GM19193 (cell line): ENCODE measurements at regions not wholly inside any gene's neighbourhood (a gene's known extent, or its start where the extent isn't known, plus 50 kb on each side); places are given as distances from the start of the nearest gene placed in this dataset.

Experiments
- POLR2A ChIP-seq: IDR thresholded peaks from 4 replicates; pipeline ENCODE4 v1.6.1; 2011; ENCODE audit not compliant: insufficient read depth, insufficient read length; ENCODE audit errors: extremely low read depth

DNA sequence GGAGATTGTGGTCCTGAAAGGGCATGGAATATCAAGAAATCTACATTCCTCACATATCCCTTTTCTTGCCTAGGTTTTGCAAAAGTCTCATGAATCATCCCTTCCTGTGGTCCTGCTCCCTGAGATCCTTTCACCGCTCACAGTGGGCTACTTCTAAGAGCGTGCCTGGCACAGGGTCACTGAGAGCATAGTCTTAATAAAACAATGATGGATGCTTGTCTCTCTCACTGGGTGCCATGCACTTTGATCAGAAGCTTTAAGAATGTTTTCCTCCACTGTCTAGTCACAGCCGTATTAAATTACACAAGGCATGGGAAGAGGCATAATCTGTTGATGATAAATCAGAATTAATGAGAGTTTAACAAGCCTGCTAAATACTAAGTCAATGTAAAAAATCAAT is 269.7 kb upstream of the ATP10A start:
- TF ChIP-seq POLR2A = no peak

DNA sequence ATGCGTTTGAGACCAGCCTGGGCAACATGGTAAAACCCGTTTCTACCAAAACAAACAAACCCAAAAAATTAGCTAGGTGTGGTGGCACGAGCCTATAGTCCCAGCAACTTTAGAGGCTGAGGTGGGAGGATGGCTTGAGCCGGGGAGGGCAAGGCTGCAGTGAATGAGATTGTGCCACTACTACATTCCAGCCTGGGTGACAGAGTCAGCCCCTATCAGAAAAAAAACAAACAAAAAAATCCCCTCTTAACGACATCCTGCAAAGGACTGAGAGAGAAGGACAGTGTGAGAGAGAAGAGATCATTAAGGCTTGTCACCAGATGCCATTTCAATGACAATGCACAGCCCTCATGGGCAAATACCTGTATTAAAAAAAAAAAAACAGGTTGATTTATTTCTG is 266.7 kb upstream of the ATP10A start:
- no peak for TF ChIP-seq POLR2A

- TF ChIP-seq POLR2A = no peak
Measured at GRCh38 chr15:26128611-26129140, 265.5 kb upstream of the ATP10A start.

DNA sequence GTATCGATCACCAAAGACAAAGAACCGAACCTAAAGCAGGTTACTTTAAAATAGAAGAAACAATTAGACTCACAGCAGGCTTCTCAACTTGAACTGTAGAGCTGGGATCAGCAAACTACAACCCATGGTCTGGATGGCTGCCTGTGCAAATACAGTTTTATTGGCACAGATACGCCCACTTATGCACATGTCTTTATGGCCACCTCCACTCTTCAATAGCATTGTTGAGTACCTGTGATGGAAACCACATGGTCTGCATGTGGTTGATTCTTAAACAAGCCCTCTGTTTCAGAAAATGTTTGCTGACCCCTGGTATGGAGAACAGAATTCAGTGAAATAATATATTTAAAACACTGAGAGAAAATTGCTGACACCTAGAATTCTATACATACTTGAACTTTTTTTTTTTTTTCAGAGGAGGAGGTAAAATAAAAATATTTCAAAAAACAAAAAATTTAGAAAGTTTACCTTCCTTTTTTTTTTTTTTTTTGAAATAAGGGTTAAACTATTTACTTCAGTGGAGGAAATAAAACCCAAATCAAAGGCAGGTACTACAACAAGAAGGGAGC is 263.8 kb upstream of the ATP10A start:
- TF ChIP-seq POLR2A = no peak

- no peak for TF ChIP-seq POLR2A
Measured at GRCh38 chr15:26126070-26126469, 262.9 kb upstream of the ATP10A start.

DNA sequence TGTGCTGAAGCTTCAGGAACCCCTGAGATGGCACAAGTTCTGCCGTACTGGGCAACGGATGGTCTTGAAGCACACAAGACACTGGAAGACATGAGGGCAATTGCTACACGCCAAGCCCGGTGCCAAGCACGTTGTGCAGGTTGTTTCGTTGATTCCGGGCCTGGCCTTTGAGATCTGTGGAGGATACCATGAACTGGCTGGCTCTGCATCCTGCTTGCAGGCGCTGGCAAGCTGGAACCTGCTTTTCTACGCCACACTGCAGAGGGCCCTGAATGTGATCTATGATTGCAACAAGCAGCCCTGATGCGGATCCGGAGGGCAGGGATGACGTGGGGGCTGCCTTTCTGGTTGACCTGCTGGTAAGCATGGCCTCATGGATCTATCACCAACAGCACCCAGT is 262.5 kb upstream of the ATP10A start:
- TF ChIP-seq POLR2A = no peak

DNA sequence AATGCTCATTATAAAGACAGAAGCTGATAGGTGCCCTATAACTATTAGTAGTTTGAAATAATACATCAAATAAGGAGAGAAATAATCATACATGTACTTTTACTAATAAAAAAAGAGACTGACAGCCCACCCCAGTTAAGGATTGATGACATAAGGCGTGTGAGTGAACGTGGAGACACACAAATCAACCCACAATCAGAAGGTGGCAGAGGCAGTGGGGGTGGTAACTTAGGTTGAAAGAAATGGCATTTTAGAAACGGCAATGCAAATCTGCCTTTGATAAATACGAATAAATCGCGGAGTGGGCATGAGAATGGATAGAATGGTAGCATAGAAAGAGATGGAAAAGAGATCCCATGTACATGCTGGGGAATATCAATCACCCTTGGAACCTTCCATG is 256.2 kb upstream of the ATP10A start:
- TF ChIP-seq POLR2A = no peak

DNA sequence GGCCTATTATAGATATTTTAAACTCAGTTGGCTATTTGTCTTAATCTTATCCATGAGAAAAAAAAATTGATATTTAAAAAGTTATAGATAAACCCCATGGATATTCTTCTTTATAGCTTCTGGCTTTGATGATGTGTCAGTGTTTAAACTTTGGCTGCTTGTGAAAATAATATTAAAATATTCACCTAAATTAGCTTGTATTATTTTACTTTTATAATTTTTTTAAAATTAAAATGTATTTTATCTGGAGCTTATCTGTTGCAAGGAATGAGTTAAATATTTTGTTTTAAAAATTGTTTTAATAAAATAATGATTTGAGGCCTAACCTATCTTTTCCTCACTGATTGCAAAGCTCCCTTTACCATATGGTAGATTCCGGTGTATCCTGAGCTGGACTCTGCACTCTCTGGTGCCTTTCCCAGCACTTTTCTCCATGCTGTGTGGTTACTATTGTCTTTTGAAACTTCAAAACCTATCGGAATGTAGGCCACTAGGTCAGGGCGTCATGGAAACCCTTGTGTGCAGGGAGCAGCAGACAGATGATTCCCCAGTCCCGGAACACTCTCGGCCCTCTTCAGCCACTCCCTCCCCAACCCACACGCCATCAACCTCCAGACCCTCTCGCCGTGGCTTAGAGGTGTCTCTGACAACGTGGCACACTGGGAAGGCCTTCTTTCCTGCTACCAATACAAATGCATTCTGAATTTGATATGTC is 252.3 kb upstream of the ATP10A start:
- TF ChIP-seq POLR2A = no peak

- TF ChIP-seq POLR2A = no peak
Measured at GRCh38 chr15:26113296-26113695, 250.2 kb upstream of the ATP10A start.

- TF ChIP-seq POLR2A = no peak
Measured at GRCh38 chr15:26109203-26109602, 246.1 kb upstream of the ATP10A start.

GRCh38 chr15:26106556-26106955 is 243.4 kb upstream of the ATP10A start:
- TF ChIP-seq POLR2A = no peak

DNA sequence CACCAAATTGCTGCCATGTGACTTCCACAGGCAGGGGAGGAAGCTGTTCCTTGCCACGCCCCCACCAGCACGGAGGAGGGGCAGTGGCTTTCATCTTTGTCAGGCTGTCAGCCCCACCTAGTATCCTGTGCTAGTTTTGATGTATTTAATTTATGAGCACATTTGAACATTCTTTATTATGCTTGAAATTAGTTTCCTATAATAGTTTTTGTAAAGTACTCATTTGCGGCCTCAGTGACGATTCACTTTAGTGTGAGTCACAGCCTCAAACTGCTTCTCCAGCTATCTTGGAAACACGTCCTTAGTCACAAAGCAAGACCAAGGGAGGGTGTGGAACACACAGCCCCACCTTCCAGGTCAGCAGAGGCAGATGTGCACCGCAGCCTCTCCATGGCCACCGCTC is 239.9 kb upstream of the ATP10A start:
- no peak for TF ChIP-seq POLR2A

DNA sequence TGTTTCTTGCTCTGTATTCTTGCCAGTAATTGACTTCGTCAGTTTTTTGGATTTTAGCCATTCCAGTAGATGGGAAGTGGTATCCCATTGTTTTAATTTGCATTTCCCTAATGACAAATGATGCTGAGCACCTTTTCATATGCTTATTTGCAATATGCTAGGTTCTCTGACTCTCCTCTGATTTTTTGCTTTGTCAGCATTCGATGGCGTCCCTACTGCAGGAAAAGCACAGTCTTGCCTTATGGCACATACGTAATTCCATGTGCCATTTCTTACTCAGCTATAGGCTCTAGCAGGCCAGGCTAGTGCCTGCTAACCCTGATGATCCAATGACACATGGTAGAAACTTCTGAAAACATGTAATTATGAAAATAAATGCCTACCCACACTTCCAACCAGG is 239.2 kb upstream of the ATP10A start:
- TF ChIP-seq POLR2A = no peak

GRCh38 chr15:26101443-26101842 is 238.3 kb upstream of the ATP10A start:
- TF ChIP-seq POLR2A = no peak

DNA sequence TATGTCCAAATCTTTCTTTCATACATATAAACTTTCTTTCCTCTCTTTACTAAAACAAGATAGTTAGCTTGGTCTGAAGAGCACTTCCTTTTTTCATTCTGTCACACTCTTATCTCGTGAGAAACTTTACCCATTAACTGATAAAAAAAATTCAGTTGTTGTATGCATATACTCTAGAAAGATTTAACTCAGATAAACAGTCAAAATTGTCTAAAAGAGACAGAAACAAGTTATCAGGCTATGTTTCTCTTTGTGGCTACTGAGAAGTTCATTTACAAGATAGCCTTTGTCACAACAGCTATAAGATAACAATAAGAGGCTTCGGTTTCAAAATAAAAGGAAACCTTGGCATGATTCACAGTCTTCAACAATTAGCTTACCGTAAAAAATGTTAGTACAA is 235.7 kb upstream of the ATP10A start:
- no peak for TF ChIP-seq POLR2A

DNA sequence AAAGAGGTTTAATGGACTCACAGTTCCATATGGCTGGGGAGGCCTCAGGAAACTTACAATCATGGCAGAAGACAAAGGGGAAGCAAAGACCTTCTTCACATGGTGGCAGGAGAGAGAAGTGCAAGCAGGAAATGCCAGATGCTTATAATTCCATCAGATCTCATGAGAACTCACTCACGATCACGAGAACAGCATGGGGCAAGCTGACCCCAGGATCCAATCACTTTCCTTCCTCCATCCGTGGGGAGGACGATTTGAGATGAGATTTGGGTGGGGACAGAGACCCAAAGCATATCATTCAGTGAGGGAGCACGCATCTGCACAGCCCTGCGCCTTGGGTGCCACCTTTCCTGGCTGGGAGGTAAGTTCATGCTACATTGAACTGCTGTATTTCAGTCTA is 234.1 kb upstream of the ATP10A start:
- no peak for TF ChIP-seq POLR2A
